CD4-positive, alpha-beta T cell treated with Interferon alpha-2 for 1 hour (primary cell): ENCODE measurements at regions not wholly inside any gene's neighbourhood (a gene's known extent, or its start where the extent isn't known, plus 50 kb on each side); places are given as distances from the start of the nearest gene placed in this dataset.
"Not testable (repeated sequence)": the region's sequence is repeated elsewhere in the genome, so short reads cannot be mapped to it uniquely, and the experiment has no call there.

Experiments
- DNase-seq, 2 donors: peaks; one replicate each; pipeline ENCODE4 v3.0.0-alpha.2; 2020 to 2022

DNA sequence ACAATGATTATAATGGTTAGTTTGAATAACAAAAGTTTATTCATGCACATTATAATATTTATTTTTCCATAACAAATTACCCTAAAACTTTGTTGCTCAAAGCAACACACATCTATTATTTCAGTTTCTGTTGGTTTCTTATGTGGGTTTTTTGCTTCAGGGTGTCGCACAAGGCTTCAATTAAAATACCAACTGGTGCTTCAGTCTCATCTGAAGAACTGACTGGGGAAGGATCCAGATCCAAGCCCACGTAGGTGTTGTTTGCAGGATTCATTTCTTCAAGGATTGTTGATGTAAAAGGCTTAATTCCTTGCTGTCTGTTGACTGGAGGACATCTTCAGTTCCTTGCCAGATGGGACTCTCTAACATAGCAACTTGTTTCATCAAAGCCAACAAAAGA, 747.2 kb upstream of the PCDH20 start:
- no peak for DNase-seq

DNA sequence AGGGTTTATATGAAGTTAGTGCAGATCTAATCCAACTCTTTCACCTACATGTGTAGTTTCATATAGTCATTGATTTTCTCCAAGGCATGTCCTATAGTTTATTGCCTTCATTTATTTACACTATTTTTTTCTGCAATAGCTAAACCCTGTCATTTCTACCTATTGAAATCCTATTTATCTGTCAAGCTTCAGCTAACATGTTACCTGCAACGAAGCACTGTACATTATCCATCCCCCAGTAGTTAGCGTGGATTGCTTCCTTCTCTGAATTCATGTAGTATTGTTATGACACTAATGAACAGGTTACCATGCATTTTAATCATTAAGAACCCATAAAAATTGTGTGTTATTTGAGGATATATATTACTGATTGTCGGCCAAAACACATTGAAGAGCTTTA, 742.9 kb upstream of the PCDH20 start:
- no peak for DNase-seq

- not testable (repeated sequence) for DNase-seq
These were observed 736.1 kb upstream of the PCDH20 start for GRCh38 chr13:62151724-62152123.

GRCh38 chr13:62142048-62142447, 726.4 kb upstream of the PCDH20 start:
- no peak for DNase-seq

- no peak for DNase-seq
These were observed 723.9 kb upstream of the PCDH20 start for GRCh38 chr13:62139597-62139996.

DNA sequence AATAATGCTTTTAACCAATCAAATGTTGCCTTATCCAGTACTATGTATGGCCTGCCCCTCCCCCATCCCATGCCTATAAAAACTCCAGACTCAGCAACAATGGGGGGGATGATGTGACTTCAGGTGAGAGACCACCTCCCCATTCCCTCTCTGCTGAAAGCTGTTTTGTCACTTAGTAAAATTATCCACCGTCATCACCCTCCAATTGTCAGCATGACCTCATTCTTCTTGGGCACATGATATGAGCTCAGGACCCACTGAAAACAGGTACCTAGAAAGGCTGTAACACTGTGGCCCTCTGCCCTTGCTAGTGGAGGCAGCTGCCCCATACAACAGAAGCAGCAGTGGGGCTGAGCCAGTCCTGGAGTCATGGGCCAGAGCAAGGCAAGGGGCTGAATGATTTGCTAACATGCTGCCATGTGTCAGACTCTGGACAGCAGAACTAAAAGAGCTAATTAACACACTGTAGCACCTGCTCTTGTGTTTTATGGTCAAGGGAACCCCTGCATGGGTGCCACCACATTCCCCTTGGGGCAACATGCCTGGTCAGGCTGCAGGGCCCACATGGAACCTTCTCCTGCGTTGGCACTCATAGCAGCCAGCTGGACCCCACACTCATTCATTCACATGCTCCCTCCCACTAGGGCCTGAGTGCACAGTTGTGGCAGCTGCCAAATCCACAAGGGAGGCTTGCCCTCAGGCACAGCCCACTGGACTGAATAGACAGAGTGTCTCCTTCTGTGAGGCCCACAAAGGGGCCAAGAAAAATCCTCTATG, 722.2 kb upstream of the PCDH20 start:
- DNase-seq, result no peak

DNA sequence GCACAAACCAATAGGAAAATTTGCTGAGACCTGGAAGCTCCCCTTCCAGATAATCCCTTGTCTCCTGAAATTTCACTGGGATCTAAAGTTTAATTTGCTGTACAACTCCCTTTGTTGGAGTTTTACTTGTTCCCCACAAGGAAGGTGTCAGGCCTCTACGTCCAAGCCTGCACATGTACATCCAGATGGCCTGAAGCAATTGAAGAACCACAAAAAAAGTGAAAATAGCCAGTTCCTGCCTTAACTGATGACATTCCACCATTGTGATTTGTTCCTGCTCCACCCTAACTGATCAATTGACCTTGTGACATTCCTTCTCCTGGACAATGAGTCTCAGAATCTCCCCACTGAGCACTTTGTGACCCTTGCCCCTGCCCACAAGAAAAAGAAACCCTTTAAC, 716.0 kb upstream of the PCDH20 start:
- no peak for DNase-seq

DNA sequence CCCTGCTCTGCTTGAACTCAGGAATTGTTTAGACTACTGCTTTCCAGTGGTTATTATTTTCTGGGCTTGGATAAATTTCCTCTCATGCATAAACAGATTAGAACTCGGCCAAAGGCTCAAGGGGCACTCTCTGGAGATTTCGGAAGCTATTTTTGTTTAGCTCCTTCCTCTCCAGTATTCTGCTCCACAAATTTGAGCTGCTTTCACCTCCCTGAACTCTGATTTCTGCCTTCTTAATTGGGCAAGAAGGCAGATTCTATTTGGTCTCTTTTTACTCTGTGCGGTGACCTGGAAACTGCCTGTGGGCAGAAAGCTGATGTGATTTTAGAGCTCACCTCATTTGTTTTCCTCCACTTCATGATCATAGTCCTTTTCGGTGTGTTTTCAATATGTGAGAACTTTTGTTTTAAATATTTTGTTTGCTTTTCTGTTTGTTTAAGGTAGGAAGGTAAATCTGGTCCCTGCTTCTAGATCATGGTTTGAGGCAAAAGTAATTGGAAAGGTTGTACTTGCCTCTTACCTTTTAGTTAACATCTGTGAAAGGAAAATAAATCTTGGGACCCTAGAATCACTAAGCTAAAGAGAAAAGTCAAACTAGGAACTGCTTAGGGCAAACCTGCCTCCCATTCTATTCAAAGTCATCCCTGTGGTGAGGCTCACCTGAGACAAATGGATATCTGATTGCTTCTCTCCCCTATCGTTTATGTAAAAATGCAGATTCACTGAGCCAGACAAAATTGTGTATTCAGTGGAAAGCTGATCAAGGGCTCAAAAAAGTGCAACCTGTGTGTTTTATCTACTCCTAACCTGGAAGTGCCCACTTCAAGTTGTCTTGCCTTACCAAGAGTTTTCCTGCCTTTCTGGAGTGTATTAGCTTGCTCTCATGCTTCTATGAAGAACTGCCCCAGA, 714.7 kb upstream of the PCDH20 start:
- DNase-seq, result no peak

GRCh38 chr13:62129000-62129551, 713.4 kb upstream of the PCDH20 start:
- DNase-seq, result no peak

DNA sequence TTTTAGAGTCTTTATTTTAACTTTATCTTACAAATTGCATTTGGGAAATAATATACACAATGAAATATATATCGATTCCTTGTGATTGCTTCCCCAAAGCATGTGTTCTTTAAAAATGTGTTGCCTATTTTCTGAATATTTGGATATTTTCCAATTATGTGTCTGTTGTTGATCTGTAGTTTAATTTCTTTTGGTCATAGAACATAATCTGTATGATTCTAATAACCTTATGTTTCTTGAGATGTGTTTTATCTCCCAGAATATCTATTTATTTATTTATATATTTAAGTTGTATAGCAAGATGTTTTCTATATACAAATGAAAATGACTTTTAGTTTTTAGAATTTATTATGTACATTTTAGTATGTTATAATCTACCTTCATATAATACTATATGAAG, 710.8 kb upstream of the PCDH20 start:
- DNase-seq, result no peak

DNA sequence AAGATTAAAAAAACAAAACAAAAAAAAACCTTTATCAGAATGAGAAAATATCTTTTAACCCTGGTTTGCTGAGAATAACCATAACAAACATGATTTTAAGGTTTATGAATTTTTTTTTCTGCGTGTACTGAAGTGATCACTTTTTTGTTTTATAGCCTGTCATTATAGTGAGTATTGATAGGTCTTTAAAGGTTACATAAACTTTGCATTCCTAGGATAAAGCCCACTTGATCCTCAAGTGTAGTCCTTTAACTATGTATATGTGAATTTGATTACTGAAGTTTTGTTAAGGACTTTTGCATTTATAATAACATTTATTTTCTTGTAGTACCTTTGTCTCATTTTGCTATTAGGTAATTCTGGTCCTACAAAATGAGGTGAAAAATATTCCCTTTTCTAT, 709.8 kb upstream of the PCDH20 start:
- no peak for DNase-seq

- DNase-seq, result no peak
These were observed 707.8 kb upstream of the PCDH20 start for GRCh38 chr13:62123409-62123808.

DNA sequence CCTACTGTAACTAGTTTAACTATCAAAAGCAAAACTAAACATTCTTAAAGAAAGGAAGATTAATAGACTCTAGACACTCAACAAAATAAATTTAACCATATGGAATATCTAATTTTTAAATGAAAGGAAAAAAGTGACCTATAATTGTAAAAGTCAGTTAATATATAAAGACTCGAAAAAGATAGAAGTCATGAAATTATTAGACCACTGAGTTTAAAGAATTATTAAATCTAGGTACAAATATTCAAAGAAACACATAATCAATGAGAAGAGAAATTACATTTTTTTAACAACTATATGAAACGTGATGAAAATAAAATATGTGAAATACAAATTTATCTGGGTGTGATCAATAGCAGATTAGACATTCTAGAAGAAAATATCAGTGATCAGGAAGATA, 706.8 kb upstream of the PCDH20 start:
- no peak for DNase-seq

GRCh38 chr13:62119739-62120700, 704.4 kb upstream of the PCDH20 start:
- no peak for DNase-seq

GRCh38 chr13:62115831-62116230, 700.2 kb upstream of the PCDH20 start:
- no peak for DNase-seq

- DNase-seq, result no peak
These were observed 697.5 kb upstream of the PCDH20 start for GRCh38 chr13:62113179-62113578.

- no peak for DNase-seq
These were observed 694.4 kb upstream of the PCDH20 start for GRCh38 chr13:62110079-62110478.

DNA sequence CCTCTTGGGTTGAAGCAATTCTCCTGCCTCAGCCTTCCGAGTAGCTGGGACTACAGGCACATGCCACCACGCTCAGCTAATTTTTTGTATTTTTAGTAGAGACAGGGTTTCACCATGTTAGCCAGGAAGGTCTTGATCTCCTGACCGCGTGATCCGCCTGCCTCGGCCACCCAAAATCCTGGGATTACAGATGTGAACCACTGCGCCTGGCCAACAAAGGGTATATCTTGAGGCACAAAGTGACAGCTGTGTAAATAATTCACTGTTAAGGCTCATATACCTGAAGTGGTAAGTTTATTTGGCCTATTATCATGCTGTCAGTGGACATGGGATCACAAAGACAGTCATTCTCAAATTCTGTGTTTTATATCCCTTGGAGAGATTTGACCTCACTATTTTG, 688.5 kb upstream of the PCDH20 start:
- not testable (repeated sequence) for DNase-seq

GRCh38 chr13:62096652-62097051, 681.0 kb upstream of the PCDH20 start:
- DNase-seq, result no peak

DNA sequence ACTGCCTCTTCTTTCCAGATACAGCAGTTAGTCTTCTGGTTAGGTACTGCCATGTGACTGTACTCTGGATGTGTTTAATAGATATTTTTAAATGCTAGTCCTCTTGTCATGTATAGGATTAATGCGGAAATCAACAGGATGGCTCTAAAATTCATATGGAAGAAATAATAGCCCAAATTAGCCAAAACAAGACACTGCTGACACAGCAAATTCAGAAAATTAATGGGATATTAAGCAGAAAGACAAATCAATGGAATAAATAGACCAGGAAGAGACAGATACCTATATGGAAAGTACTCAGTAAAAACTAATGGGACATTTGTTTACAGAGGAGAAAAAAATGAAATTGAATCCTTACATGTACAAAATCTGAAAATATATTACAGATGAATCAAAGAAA, 679.3 kb upstream of the PCDH20 start:
- DNase-seq, result no peak

DNA sequence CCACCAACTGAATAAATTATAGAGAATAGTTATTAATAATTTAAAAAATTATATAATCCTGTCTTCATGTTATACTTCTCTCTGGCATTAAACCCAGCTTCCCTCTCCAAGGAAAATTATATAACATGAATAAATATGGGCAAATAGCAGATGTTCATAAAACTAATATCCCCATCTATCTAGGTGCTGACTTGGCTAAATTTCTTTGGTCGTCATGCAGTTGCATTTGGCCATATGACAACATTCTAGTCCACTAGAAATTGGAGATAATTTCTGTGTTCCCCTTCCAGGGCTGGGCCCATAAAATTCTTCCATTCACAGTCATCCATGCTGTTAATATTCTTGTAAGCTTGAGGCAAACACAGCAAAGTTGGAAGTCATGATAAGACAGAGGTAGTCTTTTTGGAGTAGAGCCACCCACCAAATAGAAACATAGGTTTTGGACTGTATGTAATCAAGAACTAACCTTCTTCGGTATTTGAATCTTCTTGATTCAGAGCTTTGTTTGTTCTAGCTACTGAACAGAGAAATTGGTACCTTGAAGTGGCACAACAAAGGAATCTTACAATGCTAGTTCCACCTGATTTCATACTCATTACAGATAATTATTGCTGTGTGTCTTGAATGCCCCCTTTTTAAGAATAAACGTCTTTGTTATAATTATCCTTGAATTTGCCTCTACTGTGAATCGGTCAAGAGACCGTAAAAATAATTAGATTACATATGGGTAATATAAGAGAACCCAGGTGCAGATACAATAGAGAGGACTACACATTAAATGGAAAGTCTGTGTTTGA, 678.5 kb upstream of the PCDH20 start:
- no peak for DNase-seq

DNA sequence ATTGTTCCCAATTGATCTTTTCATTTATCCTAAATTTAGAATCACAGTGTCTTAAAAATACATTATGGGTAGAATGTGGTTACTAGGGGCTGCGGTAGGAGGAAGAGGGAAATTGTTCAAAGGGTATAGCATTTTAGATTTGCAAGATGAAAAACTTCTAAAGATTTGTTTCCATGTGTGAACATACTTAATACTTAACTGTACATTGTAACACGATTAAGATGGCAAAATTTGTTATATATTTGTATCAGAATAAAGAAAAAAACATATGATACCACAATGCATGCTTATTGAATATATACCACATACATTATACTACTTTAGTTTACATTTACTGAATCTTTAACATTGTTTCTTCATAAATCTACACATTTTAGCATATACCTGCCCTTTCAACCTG, 677.3 kb upstream of the PCDH20 start:
- DNase-seq, result no peak
